ENCODE measurements at regions not wholly inside any gene's neighbourhood (a gene's known extent, or its start where the extent isn't known, plus 50 kb on each side); places are given as distances from the start of the nearest gene placed in this dataset.

DNA sequence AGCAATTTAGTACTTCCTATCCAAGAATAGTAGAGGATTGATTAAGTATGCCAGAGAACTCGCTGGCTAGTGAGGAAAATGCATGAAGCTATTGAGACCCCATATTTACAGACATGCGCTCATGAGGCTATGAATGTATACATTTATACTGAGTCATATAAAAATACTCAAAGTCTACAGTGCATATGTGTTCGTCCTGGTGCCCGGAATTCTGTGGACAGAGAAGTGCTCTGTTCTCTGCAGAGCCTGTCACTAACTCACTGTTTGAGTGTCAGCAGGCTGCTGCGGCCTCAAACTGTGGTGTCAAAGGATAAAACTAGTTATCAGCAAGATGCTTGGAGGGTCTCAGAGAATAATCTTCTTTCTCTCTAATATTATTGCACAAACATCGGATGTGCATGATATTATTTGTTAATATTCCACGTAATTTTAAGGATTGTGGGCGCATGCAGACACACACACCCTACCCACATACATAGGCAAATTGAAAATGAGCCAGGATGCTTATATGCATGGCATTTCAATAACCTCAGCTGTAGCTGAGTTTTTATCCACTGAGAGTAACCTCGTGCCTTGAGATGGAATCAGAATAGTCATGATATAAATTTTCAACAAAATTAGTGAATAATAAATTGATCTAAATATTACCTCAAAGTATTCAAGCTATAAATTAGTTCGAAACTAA lies 50.0 kb upstream of the TSC22D2 start:
- no peak overlapping the region for H3K4me3 ChIP-seq (IDR thresholded peaks at IDR 0.05; ENCODE audit: insufficient read depth, low read depth, low read length)
- no peak overlapping the region for H2AFZ ChIP-seq (ENCODE audit: low read depth)
- H3K79me2 ChIP-seq (ENCODE audit: insufficient read depth, low read depth): no peaks in the 10 kb centered on the region
- H3K4me1 ChIP-seq (ENCODE audit: low read depth, poor library complexity, severe bottlenecking): no peaks in the 10 kb centered on the region
- no peaks in the 10 kb centered on the region for H4K20me1 ChIP-seq (ENCODE audit: insufficient read depth)
- no peak overlapping the region for H3K4me2 ChIP-seq
- no peaks in the 10 kb centered on the region for H3K36me3 ChIP-seq (ENCODE audit: insufficient read depth)
- H3K9ac ChIP-seq: no peak overlapping the region
- TF ChIP-seq, protein P1, sequence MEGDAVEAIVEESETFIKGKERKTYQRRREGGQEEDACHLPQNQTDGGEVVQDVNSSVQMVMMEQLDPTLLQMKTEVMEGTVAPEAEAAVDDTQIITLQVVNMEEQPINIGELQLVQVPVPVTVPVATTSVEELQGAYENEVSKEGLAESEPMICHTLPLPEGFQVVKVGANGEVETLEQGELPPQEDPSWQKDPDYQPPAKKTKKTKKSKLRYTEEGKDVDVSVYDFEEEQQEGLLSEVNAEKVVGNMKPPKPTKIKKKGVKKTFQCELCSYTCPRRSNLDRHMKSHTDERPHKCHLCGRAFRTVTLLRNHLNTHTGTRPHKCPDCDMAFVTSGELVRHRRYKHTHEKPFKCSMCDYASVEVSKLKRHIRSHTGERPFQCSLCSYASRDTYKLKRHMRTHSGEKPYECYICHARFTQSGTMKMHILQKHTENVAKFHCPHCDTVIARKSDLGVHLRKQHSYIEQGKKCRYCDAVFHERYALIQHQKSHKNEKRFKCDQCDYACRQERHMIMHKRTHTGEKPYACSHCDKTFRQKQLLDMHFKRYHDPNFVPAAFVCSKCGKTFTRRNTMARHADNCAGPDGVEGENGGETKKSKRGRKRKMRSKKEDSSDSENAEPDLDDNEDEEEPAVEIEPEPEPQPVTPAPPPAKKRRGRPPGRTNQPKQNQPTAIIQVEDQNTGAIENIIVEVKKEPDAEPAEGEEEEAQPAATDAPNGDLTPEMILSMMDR (conservative IDR thresholded peaks at IDR 0.05; ENCODE audit: low read depth, low read length): no peak
- no peak overlapping the region for H3K27ac ChIP-seq
- no peaks in the 10 kb centered on the region for H3K27me3 ChIP-seq (ENCODE audit: insufficient read depth, low read depth)

DNA sequence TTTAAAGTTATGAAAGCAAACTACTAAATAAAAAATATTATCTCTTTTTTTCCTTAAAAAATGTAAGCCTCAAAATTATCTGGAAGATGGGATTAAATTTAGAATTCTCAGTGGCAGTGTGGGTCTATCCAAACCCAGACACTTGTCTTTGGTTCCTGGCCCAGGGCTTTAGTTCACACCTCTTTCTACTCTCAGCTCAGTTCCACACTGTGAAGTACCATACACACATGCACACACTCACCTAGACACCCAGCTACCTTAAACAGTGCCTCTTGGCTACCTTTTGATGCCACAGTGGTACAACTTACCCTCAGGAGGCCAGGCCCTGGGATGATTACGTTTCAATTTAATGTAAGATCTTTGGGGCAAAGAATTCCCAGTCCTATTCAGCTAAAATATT lies 51.0 kb upstream of the TSC22D2 start:
- Histone ChIP-seq H3K4me1 (ENCODE audit: low read depth, poor library complexity, severe bottlenecking) (no peaks in the 10 kb centered on the region), H3K27me3 (ENCODE audit: insufficient read depth, low read depth) (no peaks in the 10 kb centered on the region), H3K9ac (no peak overlapping the region), H2AFZ (ENCODE audit: low read depth) (no peak overlapping the region), H3K4me2 (no peak overlapping the region), H3K36me3 (ENCODE audit: insufficient read depth) (no peaks in the 10 kb centered on the region), H3K27ac (no peak overlapping the region), H4K20me1 (ENCODE audit: insufficient read depth) (no peaks in the 10 kb centered on the region), H3K79me2 (ENCODE audit: insufficient read depth, low read depth) (no peaks in the 10 kb centered on the region), H3K4me3 (IDR thresholded peaks at IDR 0.05; ENCODE audit: insufficient read depth, low read depth, low read length) (no peak overlapping the region)
- TF ChIP-seq, protein P1 (conservative IDR thresholded peaks at IDR 0.05; ENCODE audit: low read depth, low read length): no peak

DNA sequence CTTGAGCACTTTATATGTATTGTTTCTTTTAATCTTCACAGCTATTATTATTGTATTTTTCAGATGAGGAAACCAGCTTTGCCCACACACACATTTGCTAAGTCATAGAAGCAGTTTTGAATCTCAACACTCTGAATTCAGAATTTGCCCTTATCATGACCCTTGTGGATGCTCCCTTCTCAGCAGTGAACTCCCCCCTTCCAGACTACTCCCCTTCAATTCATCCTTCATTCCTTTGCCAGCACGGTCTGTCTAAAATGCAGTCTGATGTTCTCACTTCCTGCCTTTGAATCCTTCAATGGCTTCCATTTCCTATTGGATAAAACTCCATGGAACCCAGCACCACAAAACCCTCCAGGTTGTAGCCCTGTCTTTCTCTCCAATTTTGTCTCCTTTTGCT lies 52.5 kb upstream of the TSC22D2 start:
- H3K79me2 ChIP-seq (ENCODE audit: insufficient read depth, low read depth): no peaks in the 10 kb centered on the region
- no peaks in the 10 kb centered on the region for H4K20me1 ChIP-seq (ENCODE audit: insufficient read depth)
- H3K36me3 ChIP-seq (ENCODE audit: insufficient read depth): no peaks in the 10 kb centered on the region
- no peak overlapping the region for H3K9ac ChIP-seq
- H3K27ac ChIP-seq: no peak overlapping the region
- H3K4me3 ChIP-seq (IDR thresholded peaks at IDR 0.05; ENCODE audit: insufficient read depth, low read depth, low read length): no peak overlapping the region
- no peaks in the 10 kb centered on the region for H3K4me1 ChIP-seq (ENCODE audit: low read depth, poor library complexity, severe bottlenecking)
- H2AFZ ChIP-seq (ENCODE audit: low read depth): no peak overlapping the region
- TF ChIP-seq, protein P1 (conservative IDR thresholded peaks at IDR 0.05; ENCODE audit: low read depth, low read length): no peak
- H3K4me2 ChIP-seq: no peak overlapping the region
- H3K27me3 ChIP-seq (ENCODE audit: insufficient read depth, low read depth): no peaks in the 10 kb centered on the region

DNA sequence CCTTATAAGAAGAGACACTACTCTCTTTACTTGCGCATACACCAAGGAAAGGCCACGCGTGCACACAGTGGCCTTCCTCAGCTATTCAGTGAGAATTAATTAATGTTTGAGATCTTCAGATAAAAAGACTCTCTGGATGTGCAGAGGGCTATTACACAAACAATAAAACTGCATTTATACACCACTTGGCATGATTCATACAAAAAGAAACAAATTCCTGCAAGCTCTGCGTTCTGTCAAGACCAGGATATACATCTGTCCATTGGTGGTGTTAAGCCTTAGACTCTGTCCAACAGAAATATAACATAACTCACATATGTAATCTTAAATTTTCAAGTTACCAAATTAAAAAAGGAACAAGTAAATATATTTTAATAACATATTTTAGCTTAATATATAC lies 55.2 kb upstream of the TSC22D2 start:
- H3K4me2 ChIP-seq: no peak overlapping the region
- no peak overlapping the region for H2AFZ ChIP-seq (ENCODE audit: low read depth)
- H3K9ac ChIP-seq: no peak overlapping the region
- no peaks in the 10 kb centered on the region for H3K27me3 ChIP-seq (ENCODE audit: insufficient read depth, low read depth)
- H3K36me3 ChIP-seq (ENCODE audit: insufficient read depth): no peaks in the 10 kb centered on the region
- H4K20me1 ChIP-seq (ENCODE audit: insufficient read depth): no peaks in the 10 kb centered on the region
- TF ChIP-seq, protein P1 (conservative IDR thresholded peaks at IDR 0.05; ENCODE audit: low read depth, low read length): no peak
- H3K27ac ChIP-seq: no peak overlapping the region
- H3K4me1 ChIP-seq (ENCODE audit: low read depth, poor library complexity, severe bottlenecking): no peaks in the 10 kb centered on the region
- H3K4me3 ChIP-seq (IDR thresholded peaks at IDR 0.05; ENCODE audit: insufficient read depth, low read depth, low read length): no peak overlapping the region
- no peaks in the 10 kb centered on the region for H3K79me2 ChIP-seq (ENCODE audit: insufficient read depth, low read depth)

Measured in KMS-11 (cell line).